Ureter (tissue), 1 donor: ENCODE measurements at regions not wholly inside any gene's neighbourhood (a gene's known extent, or its start where the extent isn't known, plus 50 kb on each side); places are given as distances from the start of the nearest gene placed in this dataset.
A peak's percentile ranks its signal among the peaks of the same experiment; 100 is the strongest.

ENCODE experiments used
- DNase-seq: peaks from one replicate; pipeline ENCODE4 v3.0.0-alpha.2; 2020; ENCODE audit warnings: low spot score
- donor health status: DM: yes; HTN: yes; CAD: no.

GRCh38 chr9:121568343-121569265, 69.0 kb upstream of the GGTA1 start:
- no peak for DNase-seq

DNA sequence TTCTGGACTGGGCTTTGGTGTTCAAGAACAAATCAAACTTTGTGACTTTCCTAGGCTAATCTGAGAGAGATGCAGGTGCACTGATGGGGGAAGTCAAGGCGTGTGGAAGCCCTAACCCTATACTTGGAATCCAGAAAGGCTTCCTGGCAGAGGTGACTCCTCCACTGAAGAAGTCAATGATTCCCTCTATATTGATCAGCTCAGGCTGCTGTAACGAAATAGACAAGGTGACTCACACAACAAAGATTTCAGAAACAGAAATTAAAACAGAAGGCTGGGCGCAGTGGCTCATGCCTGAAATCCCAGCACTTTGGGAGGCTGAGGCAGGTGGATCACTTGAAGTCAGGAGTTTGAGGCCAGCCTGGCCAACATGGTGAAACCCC, 69.6 kb upstream of the GGTA1 start:
- DNase-seq = no peak

DNA sequence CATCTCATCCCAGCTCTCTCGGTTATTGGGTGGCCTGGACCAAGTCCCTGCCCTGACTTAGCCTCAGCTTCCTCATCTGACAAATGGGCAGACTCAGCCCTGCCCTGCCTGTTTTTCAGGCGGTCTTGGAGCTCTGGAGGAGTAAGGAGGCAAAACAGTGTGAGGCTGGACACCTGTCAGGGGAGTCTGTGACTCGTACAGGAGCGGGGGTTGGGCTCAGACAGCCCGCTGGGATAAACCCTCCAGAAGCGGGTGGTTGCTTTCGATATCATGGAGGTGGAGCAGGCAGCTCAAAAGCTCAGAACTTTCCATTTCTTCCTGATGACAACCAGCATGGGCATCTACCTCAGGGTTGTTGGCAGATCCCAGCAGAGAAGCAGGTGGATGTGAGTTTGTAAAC, 72.9 kb upstream of the GGTA1 start:
- no peak for DNase-seq

GRCh38 chr9:121573717-121574485, 74.3 kb upstream of the GGTA1 start:
- DNase-seq = no peak

GRCh38 chr9:121574774-121575519, 75.3 kb upstream of the GGTA1 start:
- DNase-seq = no peak

- no peak for DNase-seq
These were observed 75.0 kb upstream of the DAB2IP start for GRCh38 chr9:121576281-121577075.

- no peak for DNase-seq
These were observed 74.3 kb upstream of the DAB2IP start for GRCh38 chr9:121577166-121577565.

GRCh38 chr9:121577572-121577971, 73.9 kb upstream of the DAB2IP start:
- DNase-seq = no peak

DNA sequence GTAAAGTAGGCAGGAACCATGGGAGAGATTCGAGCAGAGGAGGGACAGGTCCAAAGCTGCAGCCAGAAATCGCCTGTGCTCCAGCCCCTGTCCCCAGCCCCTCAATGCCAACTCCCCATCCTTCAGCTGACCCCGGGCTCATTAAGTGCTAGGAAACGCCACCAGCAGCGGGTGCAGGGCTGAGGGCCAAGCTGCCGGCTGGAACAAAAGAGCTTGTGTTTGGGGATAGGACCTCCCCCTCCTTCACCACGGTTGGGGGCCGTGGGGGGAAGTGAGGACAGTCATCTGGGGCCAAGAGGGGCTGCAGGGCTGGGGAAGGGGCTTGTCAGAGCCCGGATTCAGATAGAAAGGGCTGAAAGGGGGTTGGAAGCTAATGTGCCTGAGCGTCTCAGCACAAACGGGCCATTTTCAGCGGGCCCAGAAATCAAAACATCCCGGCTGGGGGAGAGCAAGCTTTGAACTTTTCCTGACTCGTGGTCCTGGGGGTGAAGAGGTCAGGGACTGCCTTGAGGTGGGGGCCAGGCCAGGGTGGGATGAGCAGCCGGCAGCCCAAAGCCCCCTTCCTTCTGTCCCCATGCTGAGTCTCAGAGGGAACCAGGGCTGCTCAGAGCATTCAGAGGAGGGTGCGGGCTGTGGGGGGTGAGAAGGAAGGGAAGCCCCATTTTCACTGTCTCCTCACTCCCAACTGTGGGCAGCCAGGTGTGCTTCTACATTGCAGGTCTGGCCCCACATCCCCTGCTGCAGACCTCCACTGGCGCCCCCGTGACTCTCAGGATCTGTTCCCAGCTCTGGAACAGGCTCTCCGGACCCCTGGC, 69.4 kb upstream of the DAB2IP start:
- DNase-seq = no peak

DNA sequence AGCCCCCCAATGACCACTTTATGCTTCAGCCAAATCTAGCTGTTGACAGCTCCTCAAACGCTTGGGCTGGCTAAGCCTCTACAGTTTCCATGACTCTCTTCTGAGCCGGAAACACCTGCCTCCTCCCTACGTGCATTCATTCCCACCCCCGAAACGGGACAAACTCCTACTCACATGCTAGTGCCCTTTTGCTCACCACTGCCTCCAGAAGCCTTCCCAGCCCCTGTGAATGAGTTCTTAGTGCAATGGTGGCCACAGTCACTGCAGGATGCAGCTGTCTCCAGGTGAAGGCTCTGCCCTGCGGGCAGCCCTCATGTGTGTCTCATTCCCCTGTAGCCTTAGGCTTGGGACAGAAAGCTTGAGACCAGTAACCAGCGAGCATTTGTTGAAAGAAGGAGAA, 68.8 kb upstream of the DAB2IP start:
- no peak for DNase-seq

DNA sequence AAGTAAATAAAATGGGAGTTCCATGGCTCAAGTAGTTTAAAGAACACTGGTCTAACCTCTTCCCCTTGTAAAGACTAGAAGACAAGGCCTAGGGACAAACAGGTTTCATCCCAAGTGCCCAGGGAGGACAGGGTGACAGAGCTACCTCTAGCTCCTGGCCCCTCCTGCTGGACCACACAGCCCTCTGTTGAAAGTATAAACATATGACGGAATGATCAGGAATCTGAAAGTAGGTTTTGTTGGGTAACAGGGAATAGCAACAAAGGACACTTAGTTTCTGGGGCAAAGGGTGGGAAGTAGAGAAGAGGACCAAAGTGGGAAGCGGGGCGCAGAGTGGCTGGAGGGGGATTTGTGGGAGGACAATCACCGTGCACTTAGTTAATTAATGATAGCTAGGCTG, 67.0 kb upstream of the DAB2IP start:
- DNase-seq = no peak

- DNase-seq = no peak
These were observed 63.6 kb upstream of the DAB2IP start for GRCh38 chr9:121587863-121588262.

- no peak for DNase-seq
These were observed 61.4 kb upstream of the DAB2IP start for GRCh38 chr9:121589986-121590385.

GRCh38 chr9:121592265-121592664, 59.2 kb upstream of the DAB2IP start:
- no peak for DNase-seq

DNA sequence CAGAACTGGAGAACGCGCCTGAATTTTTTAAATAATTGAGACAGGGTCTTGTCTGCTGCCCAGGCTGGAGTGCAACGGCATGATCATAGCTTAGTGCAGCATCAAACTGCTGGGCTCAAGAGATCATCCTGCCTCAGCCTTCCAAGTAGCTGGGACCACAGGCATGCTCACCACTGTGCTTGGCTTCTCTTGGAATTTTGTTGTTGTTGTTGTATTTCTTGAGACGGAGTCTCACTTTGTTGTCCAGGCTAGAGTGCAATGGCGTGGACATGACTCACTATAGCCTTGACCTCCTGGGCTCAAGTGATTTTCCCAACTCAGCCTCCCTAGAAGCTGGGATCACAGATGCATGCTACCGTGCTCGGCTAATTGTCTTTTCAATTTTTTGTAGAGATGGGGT, 58.4 kb upstream of the DAB2IP start:
- DNase-seq = no peak

DNA sequence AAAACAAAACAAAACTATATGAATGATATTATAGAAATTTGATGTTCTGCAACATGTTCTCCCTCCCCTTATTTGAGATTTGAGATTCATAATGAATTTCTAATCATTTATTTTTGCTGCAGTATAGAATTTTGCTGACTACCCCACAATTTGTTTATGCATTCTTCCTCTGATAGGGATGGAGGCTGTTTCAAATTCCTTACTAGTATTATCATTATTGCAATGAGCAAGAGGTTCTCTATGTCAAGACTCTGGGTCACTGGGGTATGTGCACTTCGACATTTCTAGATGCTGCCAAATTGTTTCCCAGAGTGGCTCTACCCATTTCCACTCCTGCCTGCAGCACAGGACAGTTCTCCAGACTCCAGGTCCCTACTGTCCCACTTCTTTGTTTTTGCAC, 54.9 kb upstream of the DAB2IP start:
- no peak for DNase-seq

- DNase-seq = no peak
These were observed 53.7 kb upstream of the DAB2IP start for GRCh38 chr9:121597698-121598166.

DNA sequence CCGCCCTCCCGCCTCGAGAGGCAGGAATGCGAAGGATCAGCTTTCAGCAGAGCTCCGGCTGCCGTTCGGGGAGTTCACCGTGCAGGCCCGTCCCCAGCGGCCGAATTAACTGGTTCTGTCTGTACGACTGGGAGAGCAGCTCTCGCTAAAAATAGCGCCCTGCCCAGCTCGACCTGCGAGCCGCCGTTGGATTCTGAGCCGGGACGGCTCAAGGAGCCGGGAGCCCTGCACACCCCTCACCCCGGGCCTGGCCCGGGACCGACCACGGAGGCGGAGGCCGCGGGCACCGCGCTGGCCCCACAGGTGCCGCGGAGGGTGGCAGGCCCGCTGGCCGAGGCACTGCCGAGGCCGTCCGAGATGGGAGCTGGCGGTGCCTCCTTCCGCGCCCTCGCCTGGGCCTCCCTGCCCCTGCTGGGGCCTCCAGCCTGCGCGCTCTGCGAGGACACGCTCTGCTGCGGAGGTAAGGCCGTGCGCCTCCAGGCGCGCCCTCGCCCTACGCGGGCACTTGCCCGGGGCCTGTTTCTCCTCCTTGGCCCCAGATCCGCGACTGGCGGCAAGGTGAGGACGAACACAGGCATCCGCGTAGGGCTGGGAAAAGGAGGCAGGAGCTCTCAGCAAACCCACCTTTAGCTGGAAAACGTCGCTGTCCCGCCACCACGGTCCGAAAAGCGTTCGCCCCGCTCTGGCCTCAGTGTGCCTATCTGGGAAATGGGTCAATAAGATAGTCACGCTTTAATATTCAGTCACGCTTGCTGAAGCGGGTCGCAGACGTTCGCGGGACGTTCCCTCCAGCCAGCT, 53.1 kb upstream of the DAB2IP start:
- peak; percentile 92 for DNase-seq

DNA sequence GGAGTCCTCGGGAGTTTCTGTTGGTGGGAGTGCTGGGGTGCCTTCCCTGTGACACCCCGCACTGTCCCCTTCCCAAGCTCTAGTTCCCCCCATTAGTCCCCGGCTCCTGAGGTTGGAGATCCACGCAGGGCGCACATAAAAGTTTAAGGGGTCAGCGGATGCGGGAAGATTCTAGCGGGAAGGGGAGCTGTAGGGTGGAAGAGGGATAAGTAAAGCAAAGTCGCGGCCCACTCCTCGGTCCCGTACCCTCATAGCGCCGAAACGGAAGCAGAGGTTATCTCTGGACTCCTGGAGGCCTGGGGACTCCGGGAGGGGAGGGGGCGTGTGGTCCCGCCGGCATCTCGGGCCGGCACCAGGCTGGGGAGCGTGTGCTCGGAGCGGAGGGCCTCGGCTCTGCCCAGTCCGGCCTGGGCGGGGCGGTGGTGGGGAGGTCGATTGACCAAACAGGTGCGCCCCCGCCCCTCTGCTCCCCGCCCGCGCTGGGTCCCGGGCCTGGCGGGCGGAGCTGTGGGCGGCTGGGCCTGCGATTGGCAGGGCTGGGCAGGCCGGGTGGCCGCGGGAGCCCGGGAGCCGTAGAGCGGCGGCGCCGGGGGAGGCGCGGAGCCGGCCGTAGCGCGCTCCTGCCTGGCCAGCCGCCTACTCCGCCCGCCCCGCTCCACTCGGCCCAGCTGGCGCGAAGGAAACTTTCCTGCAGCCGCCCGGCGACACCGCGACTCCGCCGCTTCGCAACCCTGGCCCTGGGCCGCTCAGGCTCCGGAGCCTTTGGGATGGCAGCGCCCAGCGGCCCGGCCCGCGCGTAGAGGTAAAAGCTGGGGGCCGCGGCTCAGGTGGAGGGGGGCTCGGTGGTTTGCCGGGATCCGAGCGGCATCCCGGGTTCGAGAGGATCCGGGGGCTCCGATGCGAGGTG, 52.2 kb upstream of the DAB2IP start:
- DNase-seq = peak; percentile 80
